HCT116 (cell line): ENCODE measurements at regions not wholly inside any gene's neighbourhood (a gene's known extent, or its start where the extent isn't known, plus 50 kb on each side); places are given as distances from the start of the nearest gene placed in this dataset.

ENCODE experiments used
- ATAC-seq: fragments of 200-7000 bp; cut with Tn5 transposase; 2 replicates; pipeline ENCODE4 v1.9.1; 2020; ENCODE audit warnings: mild to moderate bottlenecking, moderate library complexity
- BruUV-seq: library from RNA; stranded (reverse); fragments of 400-500 nt; replicated peaks from 2 replicates; lab custom pipeline; 2021; lab: Mats Ljungman, UMichigan
- CTCF ChIA-PET: fragments of 300-600 bp; sonication (Branson Sonifier 250); formaldehyde crosslinking; loops from one replicate; lab custom pipeline; 2021; ENCODE audit warnings: antibody characterized with exemption; lab: Charles Lee
- POLR2A ChIA-PET: fragments of 300-600, 350-600 bp; sonication (Branson Sonifier 250); formaldehyde crosslinking; loops from one replicate; lab custom pipeline; 2021; ENCODE audit warnings: antibody characterized with exemption; lab: Charles Lee
- RAD21 ChIA-PET, 2 experiments: fragments of 300-600 bp; sonication (Branson Sonifier 250); formaldehyde crosslinking; loops; one replicate each; lab custom pipeline; 2023; ENCODE audit warnings: low total read pairs in 2 of 2; ENCODE audit not compliant: uncharacterized antibody in 2 of 2, unreplicated experiment in 2 of 2, low non-redundant PET in 1 of 2; lab: Charles Lee
- DNase-seq: peaks from one replicate; pipeline ENCODE4 v3.0.0-alpha.2; 2010; ENCODE audit warnings: low read depth, low spot score
- H2AFZ ChIP-seq: fragments of 200-600 bp; shearing (Covaris generic), sonication (generic); 2 replicates; pipeline ENCODE4 v1.6.1; 2017; ENCODE audit warnings: low read depth, mixed run types, mixed read lengths, antibody characterized with exemption, low read length; ENCODE audit not compliant: poor library complexity, severe bottlenecking
- H3K27ac ChIP-seq: 2 replicates; pipeline ENCODE4 v1.5.1; 2012; ENCODE audit warnings: low read depth, low read length
- H3K27me3 ChIP-seq: fragments of 200-600 bp; sonication (generic); 2 replicates; pipeline ENCODE4 v1.6.1; 2016; ENCODE audit warnings: mixed run types, low read length, mixed read lengths; ENCODE audit not compliant: insufficient read depth
- H3K36me3 ChIP-seq, 2 experiments: fragments of 200-500 bp in 1 of 2; fragments of 200-600 bp in 1 of 2; sonication (Bioruptor generic) in 1 of 2; sonication (generic) in 1 of 2; 2 replicates each; pipeline versions ENCODE4 v1.5.1 to v1.6.1; 2014 to 2016; ENCODE audit warnings: low read length in 2 of 2, inconsistent platforms in 1 of 2, mixed read lengths in 1 of 2, mixed run types in 1 of 2; ENCODE audit not compliant: insufficient read depth in 2 of 2, control insufficient read depth in 1 of 2
- H3K4me1 ChIP-seq, 2 experiments: fragments of 200-600 bp in 1 of 2; sonication (generic) in 1 of 2; 2 replicates each; pipeline versions ENCODE4 v1.5.1 to v1.6.1; 2012 to 2017; ENCODE audit warnings: low read length in 2 of 2, inconsistent platforms in 1 of 2, mild to moderate bottlenecking in 1 of 2, mixed read lengths in 1 of 2, mixed run types in 1 of 2, moderate library complexity in 1 of 2; ENCODE audit not compliant: insufficient read depth in 2 of 2, control insufficient read depth in 1 of 2
- H3K4me2 ChIP-seq: fragments of 200-600 bp; sonication (generic); 2 replicates; pipeline ENCODE4 v1.6.1; 2017; ENCODE audit warnings: mixed run types, low read length, mixed read lengths
- H3K4me3 ChIP-seq, 2 experiments: fragments of 200-600 bp in 1 of 2; sonication (generic) in 1 of 2; replicated peaks in 1 of 2; 2 replicates each; pipeline ENCODE4 v1.5.1; 2011 to 2016; ENCODE audit warnings: low read length in 2 of 2, control low read depth in 1 of 2, low read depth in 1 of 2, mild to moderate bottlenecking in 1 of 2, mixed read lengths in 1 of 2, mixed run types in 1 of 2
- H3K79me2 ChIP-seq: fragments of 200-600 bp; sonication (generic); 2 replicates; pipeline ENCODE4 v1.6.1; 2017; ENCODE audit warnings: mild to moderate bottlenecking, mixed run types, low read length, moderate library complexity, mixed read lengths; ENCODE audit not compliant: insufficient read depth
- H3K9ac ChIP-seq: fragments of 200-600 bp; sonication (generic); 2 replicates; pipeline ENCODE4 v1.6.1; 2016; ENCODE audit warnings: low read length, mixed read lengths
- H3K9me2 ChIP-seq: fragments of 200-600 bp; sonication (generic), shearing (Covaris generic); 2 replicates; pipeline ENCODE4 v1.6.1; 2017; ENCODE audit warnings: mixed run types, mild to moderate bottlenecking, moderate library complexity; ENCODE audit not compliant: insufficient read depth
- H3K9me3 ChIP-seq, 2 experiments: fragments of 200-500 bp in 1 of 2; fragments of 200-600 bp in 1 of 2; sonication (Bioruptor generic) in 1 of 2; sonication (generic) in 1 of 2; 2 replicates each; pipeline ENCODE4 v1.6.1; 2014 to 2017; ENCODE audit warnings: low read length in 2 of 2, mixed read lengths in 2 of 2, inconsistent platforms in 1 of 2, low read depth in 1 of 2, mild to moderate bottlenecking in 1 of 2, mixed run types in 1 of 2, moderate library complexity in 1 of 2; ENCODE audit not compliant: control insufficient read depth in 1 of 2, insufficient read depth in 1 of 2
- H4K20me1 ChIP-seq: fragments of 200-600 bp; sonication (generic), shearing (Covaris generic); 2 replicates; pipeline ENCODE4 v1.6.1; 2017; ENCODE audit warnings: mixed run types, mild to moderate bottlenecking, moderate library complexity; ENCODE audit not compliant: insufficient read depth
- ATF3 ChIP-seq: IDR thresholded peaks from 2 replicates; pipeline ENCODE4 v1.6.1; 2012
- CBX3 ChIP-seq: IDR thresholded peaks from 2 replicates; pipeline ENCODE4 v1.6.1; 2012; ENCODE audit warnings: low read depth
- EGR1 ChIP-seq: IDR thresholded peaks from 2 replicates; pipeline ENCODE4 v1.6.1; 2012; ENCODE audit warnings: low read depth
- EZH2 ChIP-seq: fragments of 200-600 bp; sonication (generic); IDR thresholded peaks from 2 replicates; pipeline ENCODE4 v1.6.1; 2017; ENCODE audit warnings: antibody characterized with exemption, mixed run types
- EZH2phosphoT487 ChIP-seq: fragments of 200-600 bp; IDR thresholded peaks from 2 replicates; pipeline ENCODE4 v1.6.1; 2018; ENCODE audit warnings: antibody characterized with exemption, borderline replicate concordance
- FOSL1 ChIP-seq: IDR thresholded peaks from 2 replicates; pipeline ENCODE4 v1.6.1; 2012; ENCODE audit warnings: low read depth
- MAX ChIP-seq: IDR thresholded peaks from 2 replicates; pipeline ENCODE4 v1.6.1; 2012
- POLR2A ChIP-seq: IDR thresholded peaks from 2 replicates; pipeline ENCODE4 v1.7.0; 2011; ENCODE audit warnings: borderline replicate concordance; ENCODE audit not compliant: insufficient read depth, insufficient read length; ENCODE audit errors: extremely low read depth
- POLR2AphosphoS5 ChIP-seq: IDR thresholded peaks from 2 replicates; pipeline ENCODE4 v1.6.1; 2011; ENCODE audit warnings: mild to moderate bottlenecking, low read depth, low read length, moderate library complexity
- RAD21 ChIP-seq: IDR thresholded peaks from 2 replicates; pipeline ENCODE4 v1.6.1; 2012; ENCODE audit warnings: low read depth, mild to moderate bottlenecking
- SIN3A ChIP-seq: IDR thresholded peaks from 2 replicates; pipeline ENCODE4 v1.6.1; 2012; ENCODE audit warnings: low read depth
- SRF ChIP-seq: IDR thresholded peaks from 2 replicates; pipeline ENCODE4 v1.6.1; 2012; ENCODE audit warnings: low read depth
- TCF7L2 ChIP-seq: IDR thresholded peaks from 2 replicates; pipeline ENCODE4 v1.7.0; 2011; ENCODE audit warnings: borderline replicate concordance, inconsistent platforms; ENCODE audit not compliant: insufficient read depth, insufficient read length; ENCODE audit errors: extremely low read depth
- YY1 ChIP-seq: IDR thresholded peaks from 2 replicates; pipeline ENCODE4 v1.6.1; 2011; ENCODE audit warnings: low read length, low read depth, moderate library complexity, mild to moderate bottlenecking; ENCODE audit not compliant: insufficient replicate concordance; ENCODE audit errors: extremely low read depth
- ZBTB33 ChIP-seq: IDR thresholded peaks from 2 replicates; pipeline ENCODE4 v1.6.1; 2011; ENCODE audit warnings: mild to moderate bottlenecking, low read length, moderate library complexity; ENCODE audit not compliant: insufficient replicate concordance; ENCODE audit errors: extremely low read depth
- ZFX ChIP-seq: fragments of 450-650 bp; IDR thresholded peaks from 2 replicates; pipeline ENCODE4 v1.6.1; 2017
- ZNF274 ChIP-seq: fragments of 200-500 bp; sonication (Bioruptor generic); IDR thresholded peaks from 2 replicates; pipeline ENCODE4 v1.6.1; 2014; ENCODE audit warnings: mild to moderate bottlenecking, low read depth, low read length, inconsistent platforms
- intact Hi-C: fragments of 100-400 bp; cut with micrococcal nuclease; formaldehyde crosslinking; loops from 2 replicates; pipeline ENCODE4 v1.10.0; 2022

GRCh38 chr2:122515731-122516290, 760.4 kb downstream of the TSN start:
- Histone ChIP-seq H3K4me3 (no peak overlapping the region), H3K9me3 (peaks cover 3 to 10% of the 10 kb centered on the region in 2 experiments; a peak in 2 of 4 replicates), H3K9me2 (no peaks in the 10 kb centered on the region), H3K27me3 (no peaks in the 10 kb centered on the region), H3K4me1 (no peaks in the 10 kb centered on the region), H3K27ac (no peak overlapping the region), H4K20me1 (no peaks in the 10 kb centered on the region), H3K4me2 (no peak overlapping the region), H3K79me2 (no peaks in the 10 kb centered on the region), H3K9ac (no peak overlapping the region), H2AFZ (no peak overlapping the region), H3K36me3 (no peaks in the 10 kb centered on the region)
- RAD21 ChIA-PET, result no interaction called here
- no TSS peak for BruUV-seq
- POLR2A ChIA-PET, result no interaction called here
- DNase-seq (no peak), ATAC-seq (no peak)
- TF ChIP-seq SRF (no peak), FOSL1 (no peak), CBX3 (no peak), SIN3A (no peak), YY1 (no peak), POLR2AphosphoS5 (no peak), EZH2phosphoT487 (no peak)
- CTCF ChIA-PET, result no interaction called here
- intact Hi-C loops, result no loop called here

GRCh38 chr2:122516775-122517174, 761.3 kb downstream of the TSN start:
- H2AFZ ChIP-seq, result no peak overlapping the region
- DNase-seq (no peak), ATAC-seq (no peak)
- H3K4me2 ChIP-seq, result no peak overlapping the region
- no peaks in the 10 kb centered on the region for H3K9me2 ChIP-seq
- POLR2A ChIA-PET, result no interaction called here
- no peaks in the 10 kb centered on the region for H4K20me1 ChIP-seq
- H3K4me3 ChIP-seq, result no peak overlapping the region
- H3K27ac ChIP-seq, result no peak overlapping the region
- no peaks in the 10 kb centered on the region for H3K4me1 ChIP-seq
- RAD21 ChIA-PET, result no interaction called here
- BruUV-seq, result no TSS peak
- H3K9me3 ChIP-seq, result peaks cover 0 to 10% of the 10 kb centered on the region in 2 experiments; a peak in 2 of 4 replicates
- no peaks in the 10 kb centered on the region for H3K79me2 ChIP-seq
- no peak overlapping the region for H3K9ac ChIP-seq
- H3K36me3 ChIP-seq, result no peaks in the 10 kb centered on the region
- CTCF ChIA-PET, result no interaction called here
- no peaks in the 10 kb centered on the region for H3K27me3 ChIP-seq
- intact Hi-C loops, result no loop called here
- TF ChIP-seq ATF3 (no peak), ZNF274 (no peak), ZBTB33 (no peak), POLR2A (no peak), SIN3A (no peak), EZH2 (no peak), ZFX (no peak), EGR1 (no peak), CBX3 (no peak), MAX (no peak), POLR2AphosphoS5 (no peak), EZH2phosphoT487 (no peak), RAD21 (no peak), FOSL1 (no peak), TCF7L2 (no peak)
